Umbilical cord (tissue), 1 donor: ENCODE measurements at regions not wholly inside any gene's neighbourhood (a gene's known extent, or its start where the extent isn't known, plus 50 kb on each side); places are given as distances from the start of the nearest gene placed in this dataset.
"Not testable (repeated sequence)": the region's sequence is repeated elsewhere in the genome, so short reads cannot be mapped to it uniquely, and the experiment has no call there.

ENCODE experiments used
- DNase-seq: peaks from one replicate; pipeline ENCODE4 v3.0.0-alpha.2; 2015; ENCODE audit warnings: low spot score

DNA sequence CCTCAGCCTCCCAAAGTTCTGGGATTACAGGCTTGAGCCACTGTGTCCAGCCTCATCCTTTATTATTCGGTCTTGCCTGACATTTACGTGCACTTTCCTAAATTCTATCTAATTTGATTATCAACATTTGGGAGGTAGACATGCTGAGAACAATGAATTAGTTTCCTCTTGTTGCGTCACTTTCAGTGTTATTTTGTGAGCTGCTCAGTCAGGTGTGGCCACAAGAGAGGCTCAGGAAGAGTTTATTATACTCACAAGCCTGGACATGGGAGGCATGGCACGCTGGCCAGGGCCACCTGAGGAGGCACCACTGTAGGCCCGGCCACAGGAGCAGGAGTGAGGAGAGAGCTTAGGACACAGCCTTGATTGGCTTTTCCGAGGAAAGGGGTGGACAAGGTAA lies 59.7 kb upstream of the RBFOX2 start:
- DNase-seq: no peak

DNA sequence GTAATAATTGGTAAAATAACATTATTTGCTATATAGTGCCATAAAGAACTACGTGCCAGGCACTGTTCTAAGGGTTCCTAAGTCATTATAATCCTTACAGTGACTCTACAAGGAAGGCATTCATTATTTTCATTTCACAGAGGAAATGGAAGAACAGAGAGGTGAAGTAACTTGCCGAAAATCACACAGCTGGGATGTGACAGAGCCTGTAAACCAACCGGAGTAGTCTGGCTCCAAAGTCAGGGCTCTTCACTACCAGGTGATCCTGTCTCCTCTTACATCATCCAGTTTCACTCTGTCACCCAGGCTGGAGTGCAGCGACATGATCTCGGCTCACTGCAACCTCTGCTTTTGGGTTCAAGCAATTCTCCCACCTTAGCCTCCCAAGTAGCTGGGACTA lies 59.2 kb upstream of the RBFOX2 start:
- DNase-seq: no peak

DNA sequence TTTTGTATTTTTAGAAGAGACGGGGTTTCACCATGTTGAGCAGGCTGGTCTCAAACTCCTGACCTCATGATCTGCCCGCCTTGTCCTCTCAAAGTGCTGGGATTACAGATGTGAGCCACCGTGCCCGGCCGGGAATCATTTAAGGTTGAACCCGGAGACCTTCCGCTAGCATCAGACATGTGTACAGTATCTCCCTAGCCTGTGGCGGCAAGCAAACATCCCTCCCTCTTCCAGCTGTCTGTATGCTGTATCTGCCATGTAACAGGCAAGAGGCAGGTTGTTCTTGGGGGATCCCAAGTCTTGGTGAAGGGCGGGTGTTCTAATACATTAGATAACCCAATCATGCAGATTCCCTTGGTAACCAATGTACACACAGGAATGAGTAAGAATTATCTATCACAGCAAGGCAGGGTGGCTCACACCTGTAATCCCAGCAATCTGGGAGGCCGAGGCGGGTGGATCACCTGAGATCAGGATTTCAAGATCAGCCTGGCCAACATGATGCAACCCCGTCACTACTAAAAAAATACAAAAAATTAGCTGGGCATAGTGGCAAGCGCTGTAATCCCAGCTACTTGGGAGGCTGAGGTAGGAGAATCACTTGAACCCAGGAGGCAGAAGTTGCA lies 58.1 kb upstream of the RBFOX2 start:
- DNase-seq: no peak

DNA sequence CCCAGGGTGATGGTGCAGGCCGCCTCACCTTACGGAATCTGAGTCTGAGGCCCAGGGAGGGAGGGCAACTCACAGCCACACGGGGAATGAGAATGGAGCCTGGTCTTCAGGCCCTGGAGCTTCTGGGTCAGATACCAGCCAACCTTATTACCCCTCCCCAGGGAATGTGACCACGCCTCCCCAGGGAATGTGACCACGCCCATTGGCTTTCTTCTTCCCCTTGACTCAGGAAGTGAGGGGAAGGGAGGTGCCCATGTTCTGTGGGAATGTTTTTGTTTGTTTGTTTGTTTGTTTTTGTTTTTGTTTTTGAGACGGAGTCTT lies 57.5 kb upstream of the RBFOX2 start:
- DNase-seq: no peak

DNA sequence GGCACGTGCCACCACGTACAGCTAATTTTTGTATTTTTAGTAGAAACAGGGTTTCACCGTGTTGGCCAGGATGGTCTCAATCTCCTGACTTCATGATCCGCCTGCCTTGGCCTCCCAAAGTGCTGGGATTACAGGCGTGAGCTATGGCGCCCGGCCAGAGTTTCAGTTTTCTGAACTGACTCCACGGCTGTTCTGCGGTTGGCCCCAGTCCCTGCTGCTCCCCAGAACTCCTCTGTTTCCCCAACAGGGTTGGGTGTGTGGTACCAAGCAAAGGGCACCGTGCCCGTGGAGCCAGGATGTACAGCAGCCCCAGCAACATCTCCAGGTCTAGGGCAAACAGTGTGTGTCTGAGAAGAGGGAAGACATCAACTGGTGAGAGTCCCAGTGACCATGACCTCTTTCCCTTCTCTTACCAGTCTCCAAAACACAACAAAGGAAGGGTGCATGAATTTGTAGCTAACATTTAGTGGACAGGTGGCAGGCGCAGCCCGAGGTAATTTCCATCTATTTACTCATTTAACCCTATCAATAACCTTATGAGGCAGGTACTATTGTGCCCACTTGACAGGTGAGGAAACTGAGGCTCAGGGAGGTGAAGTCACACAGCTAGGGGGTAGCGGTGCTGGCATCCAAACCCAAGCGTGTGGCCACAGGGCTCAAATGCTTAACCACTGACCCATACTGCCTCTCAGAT lies 57.0 kb upstream of the RBFOX2 start:
- no peak for DNase-seq

DNA sequence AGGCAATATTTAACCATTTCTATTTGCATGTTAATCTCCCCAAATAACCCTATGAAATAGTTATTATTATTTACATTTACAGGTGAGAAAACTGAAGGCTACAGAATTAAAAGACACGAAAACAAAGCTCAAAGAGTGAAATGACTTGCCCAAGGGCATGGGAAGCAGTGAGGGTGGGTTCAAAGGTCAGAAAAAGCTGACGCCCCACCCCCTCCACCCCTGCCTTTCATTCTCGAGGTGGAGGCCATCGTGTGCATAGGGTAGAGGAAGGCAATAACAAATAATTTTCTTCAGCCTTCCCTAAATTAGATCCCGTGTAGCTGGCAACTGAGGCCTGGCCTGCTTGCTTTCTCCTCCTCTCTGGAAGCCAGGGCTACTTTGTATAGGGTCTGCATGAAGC lies 56.1 kb upstream of the RBFOX2 start:
- no peak for DNase-seq

DNA sequence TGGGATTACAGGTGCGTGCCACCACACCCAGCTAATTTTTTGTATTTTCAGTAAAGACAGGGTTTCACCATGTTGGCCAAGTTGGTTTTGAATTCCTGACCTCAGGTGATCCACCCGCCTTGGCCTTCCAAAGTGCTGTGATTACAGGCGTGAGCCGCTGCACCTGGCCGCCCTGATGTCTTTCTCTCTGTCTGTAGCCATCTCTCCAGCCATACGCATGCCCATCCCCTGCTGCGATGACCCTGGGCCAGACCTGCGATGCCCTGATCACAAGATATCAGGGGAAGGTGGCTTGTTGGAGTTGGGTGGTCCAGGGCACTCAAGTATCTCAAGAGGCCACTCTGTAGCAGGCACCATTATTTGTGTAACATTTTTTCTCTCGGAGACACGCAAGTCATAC lies 54.4 kb upstream of the RBFOX2 start:
- DNase-seq: no peak

DNA sequence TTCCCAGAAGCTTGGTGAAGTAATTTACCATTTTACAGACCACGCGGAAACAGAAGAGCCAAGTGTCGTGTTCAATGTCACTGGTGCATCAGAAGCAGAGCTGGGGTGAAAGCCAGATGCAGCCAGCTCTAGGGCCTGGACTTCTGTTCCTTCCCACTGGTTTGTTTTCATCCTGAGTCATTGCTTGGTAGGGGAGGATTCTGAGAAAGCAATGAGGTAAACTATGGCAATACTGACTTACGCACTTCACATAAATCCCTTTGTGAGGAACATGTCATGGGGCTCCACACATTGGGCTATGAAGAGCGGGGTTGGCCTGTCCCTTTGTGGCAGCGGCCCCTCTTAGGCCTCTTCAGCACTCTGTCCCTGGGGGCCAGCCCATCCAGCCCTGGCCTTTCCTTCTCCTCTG lies 52.4 kb upstream of the RBFOX2 start:
- peak; percentile 91 for DNase-seq

DNA sequence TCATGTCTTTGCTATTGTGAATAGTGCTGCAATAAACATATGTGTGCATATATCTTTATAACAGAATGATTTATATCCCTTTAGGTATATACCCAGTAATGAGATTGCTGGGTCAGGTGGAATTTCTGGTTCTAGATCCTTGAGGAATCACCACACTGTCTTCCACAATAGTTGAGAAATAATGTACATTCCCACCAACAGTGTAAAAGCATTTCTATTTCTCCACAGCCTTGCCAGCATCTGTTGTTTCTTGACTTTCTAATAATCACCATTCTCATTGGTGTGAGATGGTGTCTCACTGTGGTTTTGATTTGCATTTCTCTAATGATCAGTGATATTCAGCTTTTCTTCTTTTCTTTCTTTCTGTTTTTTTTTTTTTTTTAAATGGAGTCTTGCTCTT lies 51.7 kb upstream of the RBFOX2 start:
- not testable (repeated sequence) for DNase-seq

DNA sequence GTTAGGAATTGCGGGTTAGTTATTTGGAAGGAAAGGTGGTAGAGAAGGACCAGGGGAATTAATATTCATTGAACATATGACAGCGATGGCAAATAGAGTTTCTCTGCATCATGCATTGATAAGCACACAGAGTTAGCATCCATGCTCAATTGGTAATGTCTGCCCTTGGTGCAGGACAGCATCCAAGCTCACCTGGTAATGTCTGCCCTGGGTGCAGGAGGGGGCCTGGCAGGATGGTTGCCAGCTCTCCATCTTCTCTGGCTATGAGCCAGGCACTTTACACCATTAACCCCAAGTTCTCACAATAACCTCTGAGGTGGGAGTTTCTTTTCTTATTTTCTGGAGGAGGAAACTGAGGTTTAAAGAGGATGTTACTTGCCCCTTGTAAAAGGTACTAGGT lies 50.4 kb upstream of the RBFOX2 start:
- DNase-seq: no peak
